ENCODE measurements at regions not wholly inside any gene's neighbourhood (a gene's known extent, or its start where the extent isn't known, plus 50 kb on each side); places are given as distances from the start of the nearest gene placed in this dataset.

DNA sequence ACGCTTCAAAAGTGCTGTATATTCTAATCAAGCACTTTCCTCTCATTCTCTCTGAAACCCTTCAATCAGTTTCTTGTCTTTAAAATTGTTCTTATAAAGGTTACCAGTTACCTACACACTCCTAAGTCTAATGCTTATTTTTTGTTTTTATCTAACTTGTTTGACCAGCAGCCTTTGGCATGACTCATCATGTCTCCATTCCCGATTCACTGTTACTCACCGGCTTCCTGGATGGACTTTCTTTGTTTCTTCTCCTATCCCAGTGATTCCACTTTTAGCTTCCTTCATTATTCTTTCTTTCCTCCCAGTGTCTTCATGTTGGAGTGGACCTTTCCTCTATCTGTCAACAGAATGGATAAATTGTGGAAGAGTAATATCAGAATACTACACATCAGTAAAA, 368.6 kb upstream of the CCDC196 start:
- H3K27ac Mint-ChIP-seq (ENCODE audit: unreplicated experiment) = no peak overlapping the region
- no peaks in the 10 kb centered on the region for H3K36me3 Mint-ChIP-seq (ENCODE audit: unreplicated experiment)
- DNase-seq = no peak
- peaks cover 2% of the 10 kb centered on the region for H3K27me3 Mint-ChIP-seq (ENCODE audit: unreplicated experiment)
- no peaks in the 10 kb centered on the region for H3K4me1 Mint-ChIP-seq (ENCODE audit: low read depth, unreplicated experiment)
- TF ChIP-seq, protein P1, sequence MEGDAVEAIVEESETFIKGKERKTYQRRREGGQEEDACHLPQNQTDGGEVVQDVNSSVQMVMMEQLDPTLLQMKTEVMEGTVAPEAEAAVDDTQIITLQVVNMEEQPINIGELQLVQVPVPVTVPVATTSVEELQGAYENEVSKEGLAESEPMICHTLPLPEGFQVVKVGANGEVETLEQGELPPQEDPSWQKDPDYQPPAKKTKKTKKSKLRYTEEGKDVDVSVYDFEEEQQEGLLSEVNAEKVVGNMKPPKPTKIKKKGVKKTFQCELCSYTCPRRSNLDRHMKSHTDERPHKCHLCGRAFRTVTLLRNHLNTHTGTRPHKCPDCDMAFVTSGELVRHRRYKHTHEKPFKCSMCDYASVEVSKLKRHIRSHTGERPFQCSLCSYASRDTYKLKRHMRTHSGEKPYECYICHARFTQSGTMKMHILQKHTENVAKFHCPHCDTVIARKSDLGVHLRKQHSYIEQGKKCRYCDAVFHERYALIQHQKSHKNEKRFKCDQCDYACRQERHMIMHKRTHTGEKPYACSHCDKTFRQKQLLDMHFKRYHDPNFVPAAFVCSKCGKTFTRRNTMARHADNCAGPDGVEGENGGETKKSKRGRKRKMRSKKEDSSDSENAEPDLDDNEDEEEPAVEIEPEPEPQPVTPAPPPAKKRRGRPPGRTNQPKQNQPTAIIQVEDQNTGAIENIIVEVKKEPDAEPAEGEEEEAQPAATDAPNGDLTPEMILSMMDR (IDR thresholded peaks at IDR 0.05; ENCODE audit: partially characterized antibody, unreplicated experiment) = no peak
- H3K9me3 Mint-ChIP-seq (ENCODE audit: unreplicated experiment) = no peaks in the 10 kb centered on the region
- no peak overlapping the region for H3K4me3 Mint-ChIP-seq (ENCODE audit: unreplicated experiment)

DNA sequence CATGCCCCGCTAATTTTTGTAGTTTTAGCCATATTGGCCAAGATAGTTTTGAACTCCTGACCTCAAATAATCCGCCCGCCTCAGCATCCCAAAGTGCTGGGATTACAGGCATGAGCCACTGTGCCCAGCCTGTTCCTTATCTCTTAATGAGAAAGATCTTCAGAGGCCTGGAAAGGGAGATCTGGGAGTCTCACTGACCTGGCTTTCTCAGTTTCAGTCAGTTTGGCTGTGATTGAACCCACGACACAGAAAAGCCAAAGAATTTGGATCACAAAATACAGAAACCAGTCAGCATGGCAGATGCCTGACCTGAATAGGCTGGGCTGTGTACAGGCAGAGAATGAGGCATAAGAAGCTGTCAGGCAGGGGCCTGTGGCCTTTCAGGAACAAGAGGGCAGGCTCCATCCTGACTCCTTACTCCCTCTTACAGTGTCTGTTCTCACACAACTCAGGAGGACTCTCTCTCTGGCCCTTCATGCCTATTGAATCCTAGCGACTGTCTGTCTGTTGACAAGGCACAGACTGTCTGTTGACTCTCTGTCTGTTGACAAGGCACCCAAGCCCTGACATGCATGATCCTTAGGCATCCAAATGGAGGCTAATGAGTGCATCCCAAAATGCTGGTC, 366.5 kb upstream of the CCDC196 start:
- Mint-ChIP-seq H3K4me3 (ENCODE audit: unreplicated experiment) (no peak overlapping the region), H3K36me3 (ENCODE audit: unreplicated experiment) (no peaks in the 10 kb centered on the region), H3K9me3 (ENCODE audit: unreplicated experiment) (no peaks in the 10 kb centered on the region), H3K27ac (ENCODE audit: unreplicated experiment) (no peak overlapping the region), H3K4me1 (ENCODE audit: low read depth, unreplicated experiment) (no peaks in the 10 kb centered on the region), H3K27me3 (ENCODE audit: unreplicated experiment) (peaks cover 2% of the 10 kb centered on the region)
- TF ChIP-seq, protein P1 (IDR thresholded peaks at IDR 0.05; ENCODE audit: partially characterized antibody, unreplicated experiment) = no peak
- DNase-seq = no peak

DNA sequence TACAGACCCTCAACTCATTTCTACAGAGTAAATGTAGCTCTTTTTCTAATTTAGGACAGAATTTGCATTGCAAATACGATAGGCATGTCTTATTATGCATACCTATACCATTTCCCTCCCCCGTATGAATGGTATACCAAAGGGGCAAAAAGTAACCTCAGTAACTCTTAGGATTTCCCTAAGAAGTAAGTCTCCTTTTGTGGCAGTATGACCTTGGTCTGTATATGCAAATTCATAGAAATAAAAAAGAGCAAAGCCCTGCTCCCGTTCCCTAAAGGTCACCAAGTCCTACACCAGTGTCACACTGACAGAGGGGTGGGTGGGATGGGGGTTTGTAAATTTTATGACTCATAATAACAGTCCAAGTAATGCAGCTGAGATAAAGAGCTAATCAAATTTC, 365.8 kb upstream of the CCDC196 start:
- TF ChIP-seq, protein P1 (IDR thresholded peaks at IDR 0.05; ENCODE audit: partially characterized antibody, unreplicated experiment) = no peak
- no peak overlapping the region for H3K4me3 Mint-ChIP-seq (ENCODE audit: unreplicated experiment)
- H3K9me3 Mint-ChIP-seq (ENCODE audit: unreplicated experiment) = no peaks in the 10 kb centered on the region
- H3K27ac Mint-ChIP-seq (ENCODE audit: unreplicated experiment) = no peak overlapping the region
- H3K4me1 Mint-ChIP-seq (ENCODE audit: low read depth, unreplicated experiment) = no peaks in the 10 kb centered on the region
- DNase-seq = no peak
- peaks cover 2% of the 10 kb centered on the region for H3K27me3 Mint-ChIP-seq (ENCODE audit: unreplicated experiment)
- no peaks in the 10 kb centered on the region for H3K36me3 Mint-ChIP-seq (ENCODE audit: unreplicated experiment)

DNA sequence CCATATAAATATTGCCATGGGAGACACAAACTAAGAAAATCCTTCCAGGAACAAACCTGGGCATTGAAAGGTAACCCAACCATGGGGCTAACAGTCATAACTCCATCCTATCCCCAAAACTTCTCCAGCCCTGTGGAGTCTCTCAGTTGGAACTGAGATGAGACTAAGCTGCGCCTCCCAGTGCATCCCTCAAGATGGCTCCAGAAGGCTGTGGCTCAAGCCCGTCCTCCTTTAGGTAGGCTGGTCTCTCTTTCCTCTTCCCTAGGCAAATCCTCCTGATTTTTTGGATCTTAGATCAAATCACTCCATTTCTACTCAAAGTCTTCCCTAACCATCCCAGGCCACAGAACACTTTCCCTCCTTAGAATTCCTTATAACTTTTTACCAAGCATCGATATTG, 364.3 kb upstream of the CCDC196 start:
- Mint-ChIP-seq H3K9me3 (ENCODE audit: unreplicated experiment) (no peaks in the 10 kb centered on the region), H3K4me3 (ENCODE audit: unreplicated experiment) (no peak overlapping the region), H3K27me3 (ENCODE audit: unreplicated experiment) (peaks cover 2% of the 10 kb centered on the region), H3K27ac (ENCODE audit: unreplicated experiment) (no peak overlapping the region), H3K4me1 (ENCODE audit: low read depth, unreplicated experiment) (peaks cover 10% of the 10 kb centered on the region), H3K36me3 (ENCODE audit: unreplicated experiment) (no peaks in the 10 kb centered on the region)
- TF ChIP-seq, protein P1 (IDR thresholded peaks at IDR 0.05; ENCODE audit: partially characterized antibody, unreplicated experiment) = no peak
- DNase-seq = no peak

DNA sequence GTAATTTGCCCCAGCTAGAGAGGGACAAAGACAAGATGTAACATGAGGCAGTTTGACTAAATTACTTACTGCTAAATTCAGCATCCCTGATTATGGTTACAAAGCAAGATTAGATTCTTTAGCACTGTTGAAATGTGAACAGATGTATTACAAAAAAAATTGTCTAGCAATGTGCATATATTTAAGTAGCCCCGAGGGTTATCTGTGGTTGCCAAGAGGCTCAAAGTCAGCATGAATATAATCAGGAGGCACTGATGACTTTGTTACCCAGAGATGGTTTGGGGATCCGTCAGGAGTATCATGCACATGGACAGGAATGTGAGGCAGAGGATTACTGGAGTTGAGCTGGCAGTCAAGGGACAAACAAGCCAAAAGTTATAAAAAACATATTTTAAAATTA, 356.9 kb upstream of the CCDC196 start:
- Mint-ChIP-seq H3K27me3 (ENCODE audit: unreplicated experiment) (no peaks in the 10 kb centered on the region), H3K36me3 (ENCODE audit: unreplicated experiment) (no peaks in the 10 kb centered on the region), H3K4me3 (ENCODE audit: unreplicated experiment) (no peak overlapping the region), H3K27ac (ENCODE audit: unreplicated experiment) (no peak overlapping the region), H3K9me3 (ENCODE audit: unreplicated experiment) (no peaks in the 10 kb centered on the region), H3K4me1 (ENCODE audit: low read depth, unreplicated experiment) (peaks cover 10% of the 10 kb centered on the region)
- DNase-seq = no peak
- TF ChIP-seq, protein P1 (IDR thresholded peaks at IDR 0.05; ENCODE audit: partially characterized antibody, unreplicated experiment) = no peak
